SK-MEL-5 (cell line): ENCODE measurements at regions not wholly inside any gene's neighbourhood (a gene's known extent, or its start where the extent isn't known, plus 50 kb on each side); places are given as distances from the start of the nearest gene placed in this dataset.

Source experiments
- DNase-seq: peaks from one replicate; pipeline ENCODE4 v3.0.0-alpha.2; 2016; ENCODE audit warnings: low read depth, low spot score
- in situ Hi-C: cut with HindIII; loops from 2 replicates; pipeline ENCODE4 v1.10.0; 2016; ENCODE audit warnings: low sequenced_read_pairs, high pct_unique_total_duplicates, low pct_unique_long_range_greater_than_20kb

DNA sequence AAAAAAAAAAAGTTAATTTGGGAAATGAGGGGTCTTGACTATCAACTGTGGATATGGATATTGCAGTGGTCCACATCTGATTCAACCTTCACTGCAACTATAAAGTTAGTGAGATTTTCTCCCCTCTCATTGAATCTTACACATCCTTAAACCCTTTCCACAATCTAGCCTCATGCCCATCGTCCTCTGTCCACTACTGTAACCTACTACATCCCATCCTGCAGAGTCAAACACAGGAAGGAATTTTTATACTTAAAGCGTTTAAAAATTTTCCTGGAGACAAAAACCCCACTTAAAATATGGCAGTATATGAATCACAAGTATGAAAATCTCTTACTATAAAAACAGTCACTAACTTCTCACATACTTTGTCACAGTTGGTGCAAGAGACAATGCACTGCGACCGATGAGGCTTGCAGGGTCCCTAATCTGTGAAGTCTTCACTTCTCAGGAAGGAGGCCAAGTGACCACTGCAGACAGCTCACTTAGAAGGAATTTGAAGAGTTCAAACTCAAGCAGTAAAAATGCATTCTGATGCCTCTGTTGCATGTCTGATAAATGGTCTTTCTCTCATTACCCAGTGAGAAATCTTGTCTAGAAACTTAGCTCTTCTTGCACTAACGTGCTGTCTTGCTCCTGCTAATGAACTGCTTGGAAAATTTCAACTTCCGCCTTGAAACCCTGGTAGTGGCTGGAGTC lies 50.3 kb upstream of the ST8SIA6 start:
- DNase-seq = no peak
- in situ Hi-C loops = no loop called here
